Neural cell (in vitro differentiated cells): ENCODE measurements at regions not wholly inside any gene's neighbourhood (a gene's known extent, or its start where the extent isn't known, plus 50 kb on each side); places are given as distances from the start of the nearest gene placed in this dataset.

ENCODE experiments used
- CTCF ChIP-seq: fragments of 450-650 bp; IDR thresholded peaks from 2 replicates; pipeline ENCODE4 v1.5.1; 2014; ENCODE audit warnings: antibody characterized with exemption, mild to moderate bottlenecking, moderate library complexity; ENCODE audit not compliant: poor library complexity, severe bottlenecking
- EP300 ChIP-seq: fragments of 450-650 bp; conservative IDR thresholded peaks from 2 replicates; pipeline ENCODE4 v1.6.1; 2014; ENCODE audit warnings: antibody characterized with exemption, mild to moderate bottlenecking, moderate library complexity; ENCODE audit not compliant: poor library complexity, severe bottlenecking
- EZH2 ChIP-seq: fragments of 200-600, 300-800 bp; shearing (Covaris generic), sonication (generic); IDR thresholded peaks from 2 replicates; pipeline ENCODE4 v1.6.1; 2014; ENCODE audit warnings: antibody characterized with exemption, low read length, borderline replicate concordance, mild to moderate bottlenecking; ENCODE audit not compliant: insufficient read depth, poor library complexity, severe bottlenecking
- MXI1 ChIP-seq: fragments of 450-650 bp; conservative IDR thresholded peaks from 2 replicates; pipeline ENCODE4 v1.6.1; 2014; ENCODE audit warnings: antibody characterized with exemption, mild to moderate bottlenecking; ENCODE audit not compliant: poor library complexity, severe bottlenecking
- POLR2AphosphoS5 ChIP-seq: IDR thresholded peaks from 2 replicates; pipeline ENCODE4 v1.6.1; 2012
- RAD21 ChIP-seq: fragments of 450-650 bp; conservative IDR thresholded peaks from 2 replicates; pipeline ENCODE4 v1.6.1; 2014; ENCODE audit warnings: antibody characterized with exemption, mild to moderate bottlenecking, moderate library complexity
- TAF1 ChIP-seq: IDR thresholded peaks from 2 replicates; pipeline ENCODE4 v1.6.1; 2012; ENCODE audit warnings: low read depth
- TF ChIP-seq, protein P1 (sequence below): IDR thresholded peaks from 2 replicates; pipeline ENCODE4 v1.6.1; 2012; ENCODE audit warnings: borderline replicate concordance

DNA sequence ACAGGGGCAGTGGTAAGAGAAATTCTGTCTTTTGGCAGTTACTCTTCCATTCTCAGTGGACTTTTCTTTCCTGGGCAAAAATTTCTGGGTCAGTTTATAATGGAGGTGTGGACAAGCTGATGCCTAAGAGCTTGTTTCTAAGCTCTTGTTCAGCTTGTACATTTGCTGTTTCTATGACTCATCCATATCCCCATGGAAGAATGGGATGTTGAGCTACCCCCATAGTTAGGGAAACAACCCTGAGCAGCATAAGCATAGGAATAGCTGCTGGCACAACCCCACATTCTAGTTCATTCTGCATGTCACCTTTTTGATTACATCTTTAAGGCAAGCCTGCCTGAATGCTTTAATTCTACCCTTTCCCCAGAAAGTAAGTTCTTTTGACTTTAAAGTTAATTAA is 173.3 kb downstream of the PSAT1 start:
- no peak for TF ChIP-seq RAD21
- TF ChIP-seq CTCF, result no peak
- no peak for TF ChIP-seq TAF1
- TF ChIP-seq, protein P1, sequence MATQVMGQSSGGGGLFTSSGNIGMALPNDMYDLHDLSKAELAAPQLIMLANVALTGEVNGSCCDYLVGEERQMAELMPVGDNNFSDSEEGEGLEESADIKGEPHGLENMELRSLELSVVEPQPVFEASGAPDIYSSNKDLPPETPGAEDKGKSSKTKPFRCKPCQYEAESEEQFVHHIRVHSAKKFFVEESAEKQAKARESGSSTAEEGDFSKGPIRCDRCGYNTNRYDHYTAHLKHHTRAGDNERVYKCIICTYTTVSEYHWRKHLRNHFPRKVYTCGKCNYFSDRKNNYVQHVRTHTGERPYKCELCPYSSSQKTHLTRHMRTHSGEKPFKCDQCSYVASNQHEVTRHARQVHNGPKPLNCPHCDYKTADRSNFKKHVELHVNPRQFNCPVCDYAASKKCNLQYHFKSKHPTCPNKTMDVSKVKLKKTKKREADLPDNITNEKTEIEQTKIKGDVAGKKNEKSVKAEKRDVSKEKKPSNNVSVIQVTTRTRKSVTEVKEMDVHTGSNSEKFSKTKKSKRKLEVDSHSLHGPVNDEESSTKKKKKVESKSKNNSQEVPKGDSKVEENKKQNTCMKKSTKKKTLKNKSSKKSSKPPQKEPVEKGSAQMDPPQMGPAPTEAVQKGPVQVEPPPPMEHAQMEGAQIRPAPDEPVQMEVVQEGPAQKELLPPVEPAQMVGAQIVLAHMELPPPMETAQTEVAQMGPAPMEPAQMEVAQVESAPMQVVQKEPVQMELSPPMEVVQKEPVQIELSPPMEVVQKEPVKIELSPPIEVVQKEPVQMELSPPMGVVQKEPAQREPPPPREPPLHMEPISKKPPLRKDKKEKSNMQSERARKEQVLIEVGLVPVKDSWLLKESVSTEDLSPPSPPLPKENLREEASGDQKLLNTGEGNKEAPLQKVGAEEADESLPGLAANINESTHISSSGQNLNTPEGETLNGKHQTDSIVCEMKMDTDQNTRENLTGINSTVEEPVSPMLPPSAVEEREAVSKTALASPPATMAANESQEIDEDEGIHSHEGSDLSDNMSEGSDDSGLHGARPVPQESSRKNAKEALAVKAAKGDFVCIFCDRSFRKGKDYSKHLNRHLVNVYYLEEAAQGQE, result no peak
- no peak for TF ChIP-seq EZH2
- no peak for TF ChIP-seq MXI1
- TF ChIP-seq POLR2AphosphoS5, result no peak
- no peak for TF ChIP-seq EP300
